ENCODE measurements at regions not wholly inside any gene's neighbourhood (a gene's known extent, or its start where the extent isn't known, plus 50 kb on each side); places are given as distances from the start of the nearest gene placed in this dataset.
"Not testable (repeated sequence)": the region's sequence is repeated elsewhere in the genome, so short reads cannot be mapped to it uniquely, and the experiment has no call there.

GRCh38 chr11:38598418-38598817, 2000.4 kb upstream of the RAG2 start:
- DNase-seq: no peak
- H3K9me3 ChIP-seq: peaks cover 0 to 30% (median 6%) of the 10 kb centered on the region in 8 donors
- H3K4me3 ChIP-seq: no peak overlapping the region
- no peak overlapping the region for H3K27ac ChIP-seq
- intact Hi-C loops (cut with DNase I; ENCODE audit: low total_unique reads): no loop called here
- no peaks in the 10 kb centered on the region for H3K4me1 ChIP-seq
- no peaks in the 10 kb centered on the region for H3K36me3 ChIP-seq
- no peaks in the 10 kb centered on the region for H3K27me3 ChIP-seq (replicated peaks in 1 of 7)
- no peak for TF ChIP-seq POLR2A (IDR thresholded peaks at IDR 0.05)
- no peak for TF ChIP-seq CTCF (IDR thresholded peaks at IDR 0.05 in 8 of 11, conservative IDR thresholded peaks at IDR 0.05 in 3 of 11)
- TF ChIP-seq POLR2AphosphoS5 (IDR thresholded peaks at IDR 0.05): no peak
- WGBS, 5 donors: 75 to 84% (median 80%) methylated on average over 6 of the region's 6 CpGs

- H3K27me3 ChIP-seq (replicated peaks in 1 of 7); intact Hi-C loops (cut with DNase I; ENCODE audit: low total_unique reads); H3K4me3 ChIP-seq; H3K4me1 ChIP-seq; DNase-seq; H3K27ac ChIP-seq; H3K36me3 ChIP-seq: not testable (repeated sequence)
- WGBS, 5 donors: 88 to 95% (median 92%) methylated on average over 13 of the region's 13 CpGs
- H3K9me3 ChIP-seq: peaks cover 0 to 13% (median 0%) of the 10 kb centered on the region in 8 donors
Measured at GRCh38 chr11:38595359-38596016, 1997.5 kb upstream of the RAG2 start.

- no peak for DNase-seq
- Histone ChIP-seq H3K27me3 (replicated peaks in 1 of 7) (no peaks in the 10 kb centered on the region), H3K27ac (no peak overlapping the region), H3K4me3 (no peak overlapping the region), H3K9me3 (peaks cover 0 to 13% (median 0%) of the 10 kb centered on the region in 8 donors), H3K36me3 (no peaks in the 10 kb centered on the region), H3K4me1 (no peaks in the 10 kb centered on the region)
- TF ChIP-seq POLR2AphosphoS5 (IDR thresholded peaks at IDR 0.05) (no peak), CTCF (IDR thresholded peaks at IDR 0.05 in 8 of 11, conservative IDR thresholded peaks at IDR 0.05 in 3 of 11) (no peak), POLR2A (IDR thresholded peaks at IDR 0.05) (no peak)
- intact Hi-C loops (cut with DNase I; ENCODE audit: low total_unique reads): no loop called here
- WGBS, 5 donors: 84 to 95% (median 92%) methylated on average over 3 of the region's 3 CpGs
Measured at GRCh38 chr11:38594895-38595294, 1996.9 kb upstream of the RAG2 start.

GRCh38 chr11:38593649-38594048, 1995.6 kb upstream of the RAG2 start:
- Histone ChIP-seq H3K27ac (no peak overlapping the region), H3K4me3 (no peak overlapping the region), H3K9me3 (peaks cover 0 to 13% (median 2%) of the 10 kb centered on the region in 8 donors), H3K27me3 (replicated peaks in 1 of 7) (no peaks in the 10 kb centered on the region), H3K4me1 (no peaks in the 10 kb centered on the region), H3K36me3 (no peaks in the 10 kb centered on the region)
- intact Hi-C loops (cut with DNase I; ENCODE audit: low total_unique reads): no loop called here
- DNase-seq: no peak
- TF ChIP-seq POLR2A (IDR thresholded peaks at IDR 0.05): no peak
- TF ChIP-seq POLR2AphosphoS5 (IDR thresholded peaks at IDR 0.05): no peak
- no peak for TF ChIP-seq CTCF (IDR thresholded peaks at IDR 0.05 in 8 of 11, conservative IDR thresholded peaks at IDR 0.05 in 3 of 11)
- 76 to 91% (median 78%) methylated on average over 1 of the region's 1 CpG for WGBS, 5 donors

All from spleen (tissue), 11 donors.